Gastroesophageal sphincter (tissue), 4 donors: ENCODE measurements at regions not wholly inside any gene's neighbourhood (a gene's known extent, or its start where the extent isn't known, plus 50 kb on each side); places are given as distances from the start of the nearest gene placed in this dataset.

Source experiments
- ATAC-seq: fragments of 150-250 bp; one replicate; pipeline ENCODE4 v1.9.1; 2016; ENCODE audit warnings: mild to moderate bottlenecking, moderate library complexity
- H3K27ac ChIP-seq, 4 donors: fragments of 200-600 bp; sonication (generic) in 3 of 4; 1 replicate in 3 of 4; 2 replicates in 1 of 4; pipeline ENCODE4 v1.5.1; 2016 to 2019
- H3K27me3 ChIP-seq: fragments of 200-600 bp; sonication (generic); one replicate; pipeline ENCODE4 v1.5.1; 2019
- H3K36me3 ChIP-seq, 2 donors: fragments of 200-600 bp; sonication (generic); one replicate each; pipeline ENCODE4 v1.5.1; 2019; ENCODE audit warnings: control low read depth in 1 of 2
- H3K4me1 ChIP-seq, 3 donors: fragments of 200-600 bp; sonication (generic); 1 replicate in 2 of 3; 2 replicates in 1 of 3; pipeline ENCODE4 v1.5.1; 2016 to 2019; ENCODE audit warnings: control low read depth in 2 of 3
- H3K4me3 ChIP-seq, 2 donors: fragments of 200-600 bp; sonication (generic); one replicate each; pipeline ENCODE4 v1.5.1; 2019; ENCODE audit warnings: mild to moderate bottlenecking in 1 of 2, moderate library complexity in 1 of 2
- H3K9me3 ChIP-seq, 3 donors: fragments of 200-600 bp; sonication (generic); one replicate each; pipeline ENCODE4 v1.5.1; 2017 to 2019; ENCODE audit warnings: control low read depth in 2 of 3
- EP300 ChIP-seq: sonication (generic); formaldehyde crosslinking; IDR thresholded peaks from one replicate; pipeline ENCODE4 v1.6.1; 2017; ENCODE audit warnings: antibody characterized with exemption, mild to moderate bottlenecking
- POLR2A ChIP-seq, 2 donors: fragments of 450-650 bp; IDR thresholded peaks; one replicate each; pipeline ENCODE4 v1.6.1; 2017; ENCODE audit warnings: antibody characterized with exemption in 2 of 2, mild to moderate bottlenecking in 2 of 2, moderate library complexity in 1 of 2
- POLR2AphosphoS5 ChIP-seq: sonication (generic); formaldehyde crosslinking; IDR thresholded peaks from one replicate; pipeline ENCODE4 v1.6.1; 2017; ENCODE audit warnings: antibody characterized with exemption
- WGBS, 2 donors: methylation state at CpG; one replicate each; pipeline ENCODE4 v1.1.5; 2018; ENCODE audit warnings: low coverage in 1 of 2; 5-methylcytosine and 5-hydroxymethylcytosine counted together
- TF ChIP-seq, protein P1 (sequence below), 4 experiments: fragments of 200-600 bp in 2 of 4; fragments of 450-650 bp in 2 of 4; sonication (generic) in 1 of 4; IDR thresholded peaks; one replicate each; pipeline ENCODE4 v1.5.1; 2017 to 2019; ENCODE audit warnings: antibody characterized with exemption in 4 of 4, mild to moderate bottlenecking in 2 of 4, moderate library complexity in 2 of 4

DNA sequence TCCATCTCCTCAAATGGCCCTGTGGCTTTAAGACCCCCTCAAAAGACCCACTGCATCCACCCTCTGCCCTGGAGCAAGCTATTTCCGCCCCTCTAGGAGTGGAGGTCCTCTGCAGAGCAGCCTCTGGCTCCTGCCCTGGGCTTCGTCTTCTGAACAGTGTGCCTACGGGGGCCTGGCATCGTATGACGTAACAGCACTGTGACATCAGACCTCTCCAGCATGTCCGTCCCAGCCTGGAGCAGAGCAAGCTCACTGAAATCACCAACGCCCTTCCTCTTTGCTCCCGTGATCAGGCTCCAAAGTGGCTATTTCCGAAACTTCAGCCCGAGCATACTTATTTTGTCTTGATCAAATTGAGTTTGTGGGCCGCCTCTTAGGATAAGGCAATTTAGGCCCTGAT, 69.1 kb upstream of the PTCH1 start:
- Histone ChIP-seq H3K27ac (no peak overlapping the region), H3K36me3 (no peaks in the 10 kb centered on the region), H3K27me3 (no peaks in the 10 kb centered on the region), H3K4me3 (no peak overlapping the region), H3K9me3 (no peaks in the 10 kb centered on the region), H3K4me1 (no peaks in the 10 kb centered on the region)
- ATAC-seq, result no peak
- TF ChIP-seq EP300 (no peak), POLR2AphosphoS5 (no peak), POLR2A (IDR thresholded peaks at IDR 0.05) (no peak)
- TF ChIP-seq, protein P1, sequence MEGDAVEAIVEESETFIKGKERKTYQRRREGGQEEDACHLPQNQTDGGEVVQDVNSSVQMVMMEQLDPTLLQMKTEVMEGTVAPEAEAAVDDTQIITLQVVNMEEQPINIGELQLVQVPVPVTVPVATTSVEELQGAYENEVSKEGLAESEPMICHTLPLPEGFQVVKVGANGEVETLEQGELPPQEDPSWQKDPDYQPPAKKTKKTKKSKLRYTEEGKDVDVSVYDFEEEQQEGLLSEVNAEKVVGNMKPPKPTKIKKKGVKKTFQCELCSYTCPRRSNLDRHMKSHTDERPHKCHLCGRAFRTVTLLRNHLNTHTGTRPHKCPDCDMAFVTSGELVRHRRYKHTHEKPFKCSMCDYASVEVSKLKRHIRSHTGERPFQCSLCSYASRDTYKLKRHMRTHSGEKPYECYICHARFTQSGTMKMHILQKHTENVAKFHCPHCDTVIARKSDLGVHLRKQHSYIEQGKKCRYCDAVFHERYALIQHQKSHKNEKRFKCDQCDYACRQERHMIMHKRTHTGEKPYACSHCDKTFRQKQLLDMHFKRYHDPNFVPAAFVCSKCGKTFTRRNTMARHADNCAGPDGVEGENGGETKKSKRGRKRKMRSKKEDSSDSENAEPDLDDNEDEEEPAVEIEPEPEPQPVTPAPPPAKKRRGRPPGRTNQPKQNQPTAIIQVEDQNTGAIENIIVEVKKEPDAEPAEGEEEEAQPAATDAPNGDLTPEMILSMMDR (IDR thresholded peaks at IDR 0.05), result no peak
- 79 to 83% methylated on average over 4 to 9 of the region's 11 CpGs for WGBS, 2 donors

DNA sequence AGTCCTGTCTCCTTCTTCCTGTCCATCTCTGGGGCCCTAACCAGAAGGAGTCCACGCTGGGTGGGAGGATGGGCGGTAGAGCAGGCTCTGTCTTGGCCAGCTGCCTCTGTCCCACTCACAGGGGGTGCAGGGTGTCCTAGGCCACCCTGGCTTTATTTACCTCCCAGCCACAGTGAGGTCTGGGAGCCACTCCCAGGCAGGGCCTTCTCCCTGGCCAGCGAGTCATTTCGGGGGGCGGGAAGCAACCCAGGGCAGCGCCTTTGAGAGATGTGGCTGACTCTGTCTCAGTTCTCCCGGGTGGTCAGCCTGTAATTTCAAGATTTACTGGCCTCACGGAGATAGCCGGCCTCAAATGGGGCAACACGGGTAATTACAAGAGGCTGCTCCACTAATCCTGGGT, 67.4 kb upstream of the PTCH1 start:
- Histone ChIP-seq H3K36me3 (no peaks in the 10 kb centered on the region), H3K9me3 (no peaks in the 10 kb centered on the region), H3K27ac (no peak overlapping the region), H3K27me3 (no peaks in the 10 kb centered on the region), H3K4me3 (no peak overlapping the region), H3K4me1 (no peaks in the 10 kb centered on the region)
- TF ChIP-seq, protein P1 (IDR thresholded peaks at IDR 0.05), result no peak
- TF ChIP-seq POLR2AphosphoS5 (no peak), EP300 (no peak), POLR2A (IDR thresholded peaks at IDR 0.05) (no peak)
- WGBS, 2 donors, result 72% methylated on average over 8 of the region's 10 CpGs; no CpG with 5 or more reads in 1 of the 2 donors
- ATAC-seq, result no peak

DNA sequence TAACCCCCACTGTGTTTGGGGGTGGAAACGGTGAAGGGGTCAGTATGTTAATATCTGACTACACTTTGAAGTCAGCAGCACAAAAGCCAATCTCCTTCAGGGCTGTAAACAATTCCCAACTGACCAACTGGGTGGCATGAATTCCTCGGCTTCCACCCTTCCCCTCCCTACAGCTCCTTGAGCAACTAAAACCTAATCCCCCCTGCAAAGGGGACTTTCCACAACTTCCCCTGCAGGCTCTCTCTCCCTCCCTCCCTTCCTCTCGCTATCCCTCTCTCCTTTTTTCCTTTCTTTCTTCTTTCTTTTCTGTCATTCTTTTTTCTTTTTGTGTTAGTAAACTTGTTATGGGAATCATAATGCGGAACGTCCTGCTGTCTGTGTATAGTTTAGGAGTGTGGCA, 65.1 kb upstream of the PTCH1 start:
- Histone ChIP-seq H3K36me3 (no peaks in the 10 kb centered on the region), H3K27me3 (no peaks in the 10 kb centered on the region), H3K4me1 (no peaks in the 10 kb centered on the region), H3K9me3 (no peaks in the 10 kb centered on the region), H3K27ac (no peak overlapping the region), H3K4me3 (no peak overlapping the region)
- no peak for TF ChIP-seq POLR2AphosphoS5
- no peak for TF ChIP-seq EP300
- TF ChIP-seq, protein P1 (IDR thresholded peaks at IDR 0.05), result no peak
- no peak for TF ChIP-seq POLR2A (IDR thresholded peaks at IDR 0.05)
- WGBS, 2 donors, result 62 to 69% methylated on average over 2 to 4 of the region's 5 CpGs
- ATAC-seq, result no peak

DNA sequence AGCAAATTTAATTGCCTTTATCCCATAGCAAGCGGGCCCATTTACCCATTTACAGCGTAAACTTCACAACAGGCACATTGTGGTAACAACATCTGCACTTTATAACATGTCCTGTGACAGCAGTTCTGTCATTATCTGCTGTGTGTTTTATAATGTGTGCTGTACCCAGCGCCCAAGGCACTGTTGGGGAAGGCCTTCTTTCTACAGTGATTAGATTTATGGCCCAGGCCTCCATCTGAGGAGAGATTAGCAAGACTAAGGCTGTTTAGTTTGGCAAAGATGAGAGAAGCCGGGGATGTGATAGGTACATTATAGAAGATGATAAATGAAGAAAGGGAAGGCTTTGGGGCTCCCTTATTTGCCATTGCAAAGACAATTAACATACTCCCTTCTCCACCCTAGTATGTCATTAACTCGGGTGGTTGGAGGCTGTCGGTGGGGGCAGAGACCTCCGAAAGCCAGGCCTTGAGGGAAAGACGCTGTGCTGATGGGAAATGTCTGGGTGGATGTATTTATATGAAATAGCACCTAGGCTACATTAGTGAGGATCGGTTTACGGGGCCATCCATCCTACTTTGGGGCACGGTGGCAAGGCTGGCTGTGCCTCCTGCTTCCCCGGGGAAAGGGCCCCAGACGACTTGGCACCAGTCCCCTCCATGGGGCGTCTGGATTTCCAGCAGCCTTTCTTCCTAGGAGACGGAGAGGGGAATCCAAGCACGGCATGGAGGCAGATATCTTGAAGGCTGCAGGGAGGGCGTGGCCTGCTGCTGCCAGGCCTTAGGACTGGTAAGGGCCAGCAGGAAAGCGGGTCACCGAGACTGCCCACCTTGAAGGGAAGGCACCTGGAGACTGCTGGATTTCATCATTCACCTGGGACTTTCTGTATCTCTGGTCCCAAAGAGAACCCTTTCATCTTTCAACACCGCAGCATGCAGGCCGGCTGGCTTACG, 64.3 kb upstream of the PTCH1 start:
- H3K27me3 ChIP-seq, result no peaks in the 10 kb centered on the region
- no peak for ATAC-seq
- TF ChIP-seq EP300 (no peak), POLR2A (IDR thresholded peaks at IDR 0.05) (no peak), POLR2AphosphoS5 (no peak)
- TF ChIP-seq, protein P1 (IDR thresholded peaks at IDR 0.05), result no peak
- WGBS, 2 donors, result 81% methylated on average over 12 to 16 of the region's 22 CpGs
- H3K9me3 ChIP-seq, result no peaks in the 10 kb centered on the region
- H3K4me1 ChIP-seq, result no peaks in the 10 kb centered on the region
- H3K27ac ChIP-seq, result no peak overlapping the region
- no peak overlapping the region for H3K4me3 ChIP-seq
- H3K36me3 ChIP-seq, result no peaks in the 10 kb centered on the region
